Stimulated activated CD8-positive, alpha-beta memory T cell treated with anti-CD3 and anti-CD28 coated beads, Interleukin-2, amount 100 ng/mL, for 48 hours (primary cell): ENCODE measurements at regions not wholly inside any gene's neighbourhood (a gene's known extent, or its start where the extent isn't known, plus 50 kb on each side); places are given as distances from the start of the nearest gene placed in this dataset.
"Not testable (repeated sequence)": the region's sequence is repeated elsewhere in the genome, so short reads cannot be mapped to it uniquely, and the experiment has no call there.

Experiments used
- DNase-seq, 2 donors: peaks; one replicate each; pipeline ENCODE4 v3.0.0-alpha.2; 2020; ENCODE audit warnings: low read depth in 2 of 2

DNA sequence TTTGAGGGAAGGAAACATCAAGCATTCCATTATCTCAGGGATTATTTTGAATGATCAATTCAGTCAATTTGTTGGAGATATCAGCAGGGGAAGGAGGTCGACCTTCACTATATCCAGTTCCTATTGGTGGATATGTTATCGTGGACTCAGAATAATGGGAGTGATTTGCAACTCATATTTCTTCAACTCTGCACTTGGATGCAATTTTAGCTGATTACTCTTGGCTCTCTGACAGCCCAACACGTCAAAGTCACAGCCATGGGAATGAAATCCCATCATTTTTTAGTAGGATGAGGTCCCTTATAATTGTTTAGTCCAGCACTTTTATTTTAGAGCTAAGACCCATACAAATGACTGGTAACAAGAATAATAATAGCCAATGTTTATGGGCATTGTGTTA lies 371.8 kb upstream of the RPS23 start:
- no peak for DNase-seq

DNA sequence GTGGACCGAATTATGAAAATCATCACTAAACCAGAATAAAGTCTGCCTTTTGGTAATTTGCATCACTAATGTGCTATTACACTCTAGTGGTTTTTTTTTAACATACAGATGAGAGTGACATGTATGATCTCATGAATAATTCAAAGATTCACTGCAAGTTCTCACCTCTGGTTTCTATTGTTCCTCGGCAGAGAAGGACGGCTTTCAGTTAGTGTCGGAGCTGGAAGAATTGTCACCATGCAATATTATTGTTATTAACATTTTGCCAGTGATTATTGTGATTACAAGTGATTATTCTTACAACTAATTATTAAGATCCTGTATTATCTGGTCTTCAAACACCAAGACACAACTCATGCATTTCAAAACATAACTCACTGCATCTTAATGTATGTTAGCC lies 366.6 kb upstream of the RPS23 start:
- DNase-seq: no peak

DNA sequence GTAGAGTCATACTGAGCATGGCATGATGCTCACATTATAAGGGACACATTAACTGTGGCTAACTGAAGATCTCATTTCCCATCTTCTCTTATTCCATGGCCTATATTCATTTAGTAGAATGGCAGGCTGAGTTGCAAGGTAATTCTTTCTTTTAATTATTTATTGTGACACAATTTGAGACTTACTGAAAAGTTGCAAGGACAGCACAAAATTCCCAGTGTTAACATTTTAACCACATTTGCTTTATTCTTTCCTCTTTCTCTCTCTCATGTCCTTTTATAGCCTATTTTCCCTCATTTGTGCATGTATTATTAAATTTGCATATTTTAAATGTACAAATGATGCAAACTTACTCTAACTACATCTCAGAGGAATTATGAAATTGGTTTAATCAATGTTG lies 366.1 kb upstream of the RPS23 start:
- no peak for DNase-seq

DNA sequence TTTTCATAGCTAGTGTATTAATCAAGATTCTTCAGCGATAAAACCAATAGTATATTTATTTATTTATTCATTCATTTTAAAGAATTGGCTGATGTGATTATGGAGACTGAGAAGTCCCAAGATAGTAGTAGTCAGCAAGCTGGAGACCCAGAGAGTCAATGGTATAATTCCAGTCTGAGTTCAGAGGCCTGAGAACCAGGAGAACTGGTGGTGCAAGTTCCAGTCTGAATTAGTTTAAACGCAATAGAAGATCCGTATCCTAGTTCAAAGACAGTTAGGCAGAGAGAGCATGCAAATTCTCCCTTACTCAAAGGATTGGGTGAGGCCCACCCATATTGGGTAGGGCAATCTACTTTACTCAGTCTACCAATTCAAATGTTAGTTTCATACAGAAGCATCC lies 364.2 kb upstream of the RPS23 start:
- DNase-seq: no peak

DNA sequence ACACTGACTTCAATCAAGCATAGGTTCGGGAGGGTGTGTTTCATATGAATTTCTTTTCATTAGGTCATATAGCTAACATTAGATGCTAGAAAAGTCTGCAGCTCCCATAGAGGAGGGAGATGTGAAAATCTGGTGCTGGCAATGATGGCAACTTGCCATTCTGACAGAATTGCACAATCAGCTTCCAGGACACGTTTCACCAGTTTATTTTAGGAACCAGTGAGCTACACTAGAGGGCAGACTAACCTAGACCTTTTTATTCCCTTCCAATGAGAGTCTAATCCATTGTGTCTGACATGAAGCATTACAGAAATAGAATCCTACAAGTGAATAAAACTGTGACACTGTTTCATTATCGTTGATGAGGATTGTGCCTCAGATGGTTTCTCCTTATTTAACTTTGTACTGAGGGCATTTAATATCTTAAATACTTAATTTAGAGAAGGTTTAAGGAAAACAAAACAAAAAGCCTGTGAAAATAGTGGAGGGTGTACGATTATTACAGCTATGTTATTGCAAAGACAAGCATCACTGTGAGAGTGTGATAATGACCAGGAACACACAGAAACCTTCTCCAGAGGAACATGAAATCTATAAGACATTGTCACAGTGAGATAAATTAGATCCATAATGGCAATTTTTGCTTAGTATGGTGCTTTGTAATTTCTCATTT lies 363.3 kb upstream of the RPS23 start:
- no peak for DNase-seq

DNA sequence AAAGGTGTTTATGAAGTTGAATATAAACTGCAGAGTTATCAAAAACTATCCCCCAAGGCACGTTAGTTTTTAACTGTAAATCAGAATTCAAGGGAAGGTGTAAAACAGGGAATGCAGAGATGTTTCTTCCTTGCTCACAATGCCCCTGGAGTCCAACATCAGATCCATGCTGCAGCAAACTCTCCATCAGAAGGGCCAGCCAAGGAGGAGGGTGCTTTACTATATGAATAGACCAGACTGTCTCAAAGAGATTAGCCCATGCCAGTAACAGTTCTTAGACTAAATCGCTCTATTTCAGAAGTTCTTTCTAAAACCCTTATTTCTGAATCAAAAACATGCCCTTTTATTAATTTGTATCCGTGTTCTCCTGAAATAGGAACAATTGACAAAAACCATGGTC lies 362.8 kb upstream of the RPS23 start:
- DNase-seq: no peak

DNA sequence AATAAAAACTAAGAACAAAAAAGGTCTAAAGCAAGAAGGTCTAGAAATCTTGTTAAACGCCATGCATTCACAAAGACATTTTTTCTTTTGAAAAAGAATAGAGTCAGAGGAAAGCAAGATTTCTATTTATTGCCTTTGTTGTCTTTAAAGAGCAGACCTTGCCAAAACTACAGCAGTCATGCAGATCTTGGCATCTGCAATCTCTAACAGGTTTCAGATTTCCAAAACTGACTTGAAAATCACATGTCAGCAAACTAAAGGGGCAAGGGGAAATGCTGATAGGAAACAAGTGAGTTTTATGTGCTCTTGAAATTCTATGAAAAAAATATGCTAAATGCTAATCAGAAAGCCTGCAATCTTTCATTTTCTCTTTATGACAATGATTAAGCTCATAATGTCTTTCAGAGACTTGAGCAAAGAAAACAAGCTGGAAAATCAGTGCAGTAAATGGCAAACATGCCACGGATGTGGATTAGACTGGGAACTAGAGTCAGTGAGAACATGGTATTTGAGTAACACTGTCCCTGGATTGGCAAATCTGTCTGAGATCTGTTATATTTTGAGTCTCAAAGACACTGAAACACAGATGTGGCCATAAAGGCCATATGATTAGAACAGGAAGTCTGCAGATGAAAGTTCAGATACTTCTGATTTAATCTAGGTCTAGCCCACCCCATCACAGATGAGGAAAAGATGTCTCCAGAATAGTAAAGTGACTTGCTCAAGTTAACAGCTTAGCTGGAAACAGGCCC lies 361.4 kb upstream of the RPS23 start:
- no peak for DNase-seq

DNA sequence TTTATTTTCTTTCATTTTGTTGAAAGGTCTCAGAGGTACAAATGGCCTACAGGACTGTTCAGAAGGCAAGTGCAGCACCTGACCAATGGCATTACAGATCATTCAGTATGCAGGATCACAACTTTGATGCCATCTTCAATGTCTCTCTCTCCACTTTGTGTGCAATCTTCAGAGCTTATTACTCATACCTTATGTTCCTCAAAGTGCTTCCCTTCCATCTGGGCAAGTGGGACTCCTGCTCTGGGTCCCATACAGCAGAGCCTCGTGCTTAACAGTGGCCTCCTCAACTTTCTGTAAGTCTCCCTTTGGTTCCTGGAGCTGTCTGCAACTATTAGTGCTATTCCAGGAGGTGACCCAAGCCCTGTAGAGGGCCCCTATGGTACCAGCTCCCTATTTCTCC lies 358.4 kb upstream of the RPS23 start:
- DNase-seq: no peak

DNA sequence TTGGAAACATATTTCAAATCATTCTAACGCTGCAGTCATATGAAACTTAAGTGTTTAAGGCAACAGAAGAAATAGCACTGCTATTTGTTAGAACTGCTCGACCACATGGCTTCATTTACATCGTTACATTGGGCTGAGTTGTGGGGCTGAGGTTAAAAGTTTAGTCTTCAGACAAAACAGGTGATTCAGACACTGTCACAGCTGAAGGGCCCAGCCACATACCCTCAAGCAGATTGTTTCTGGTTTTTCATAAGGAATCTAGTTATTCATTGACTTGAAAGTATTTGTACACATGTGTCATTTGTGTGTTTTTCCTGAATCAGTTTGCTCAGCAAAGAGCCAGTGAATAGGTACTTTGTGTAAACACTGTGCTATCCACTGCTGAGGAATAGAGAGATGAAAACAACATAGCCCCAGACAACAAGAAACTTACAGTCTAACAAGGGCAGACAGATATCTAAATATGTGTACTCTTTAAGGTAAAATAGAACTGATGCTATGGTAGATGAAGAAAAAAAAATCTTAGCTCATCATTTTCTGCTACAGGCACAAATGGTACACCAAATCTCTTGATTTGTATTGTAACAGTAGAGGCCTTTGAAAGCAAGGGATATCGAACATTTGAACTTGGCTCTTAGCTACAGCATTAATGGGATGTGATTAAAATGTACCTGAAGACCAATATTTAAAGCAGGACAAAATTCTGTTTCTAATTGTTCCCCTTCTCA lies 357.6 kb upstream of the RPS23 start:
- DNase-seq: no peak

DNA sequence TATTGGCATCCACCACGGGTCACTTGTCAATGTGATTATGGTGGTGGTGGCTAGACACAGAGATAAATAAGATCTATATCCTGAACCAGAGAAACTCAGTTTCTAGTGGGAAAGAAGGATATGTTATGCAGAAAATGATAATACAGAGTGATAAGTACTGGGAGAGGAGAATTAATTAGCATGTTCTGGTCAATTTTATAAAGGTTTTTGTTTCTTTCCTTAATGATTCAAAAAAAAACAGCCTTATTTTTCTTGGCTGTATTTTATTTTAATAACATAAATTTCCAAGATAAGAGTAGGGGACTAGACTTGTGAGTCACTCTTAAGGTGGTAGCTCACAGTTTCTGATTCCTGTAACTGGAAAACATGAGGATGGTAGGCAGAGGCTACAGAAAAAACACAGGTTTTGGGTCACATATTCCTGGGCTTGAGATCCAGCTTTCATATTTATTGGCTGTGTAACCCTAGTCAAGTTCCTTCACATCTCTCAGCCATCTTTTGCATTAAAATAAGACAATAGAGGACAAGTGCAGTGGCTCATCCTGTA lies 350.3 kb upstream of the RPS23 start:
- DNase-seq: no peak

DNA sequence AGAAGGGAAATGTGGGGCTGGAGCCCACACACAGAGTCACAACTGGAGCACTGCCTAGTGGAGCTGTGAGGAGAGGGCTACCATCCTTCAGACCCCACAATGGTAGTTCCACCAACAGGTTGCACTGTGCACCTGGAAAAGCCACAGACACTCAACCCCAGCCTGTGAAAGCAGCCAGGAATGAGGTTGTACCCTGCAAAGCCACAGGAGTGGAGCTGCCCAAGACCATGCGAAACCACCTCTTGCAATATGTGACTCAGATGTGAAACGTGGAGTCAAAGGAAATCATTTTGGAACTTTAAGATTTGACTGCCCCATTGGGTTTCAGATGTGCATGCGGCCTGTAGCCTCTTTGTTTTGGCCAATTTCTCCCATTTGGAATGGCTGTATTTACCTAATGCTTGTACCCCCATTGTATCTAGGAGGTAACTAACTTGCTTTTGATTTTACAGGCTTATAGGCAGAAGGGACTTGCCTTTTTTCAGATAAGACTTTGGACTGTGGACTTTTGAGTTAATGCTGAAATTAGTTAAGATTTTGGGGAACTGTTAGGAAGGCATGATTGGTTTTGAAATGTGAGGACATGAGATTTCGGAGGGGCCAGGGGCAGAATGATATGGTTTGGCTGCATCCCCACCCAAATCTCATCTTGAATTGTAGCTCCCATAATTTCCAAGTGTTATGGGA lies 348.9 kb upstream of the RPS23 start:
- not testable (repeated sequence) for DNase-seq

DNA sequence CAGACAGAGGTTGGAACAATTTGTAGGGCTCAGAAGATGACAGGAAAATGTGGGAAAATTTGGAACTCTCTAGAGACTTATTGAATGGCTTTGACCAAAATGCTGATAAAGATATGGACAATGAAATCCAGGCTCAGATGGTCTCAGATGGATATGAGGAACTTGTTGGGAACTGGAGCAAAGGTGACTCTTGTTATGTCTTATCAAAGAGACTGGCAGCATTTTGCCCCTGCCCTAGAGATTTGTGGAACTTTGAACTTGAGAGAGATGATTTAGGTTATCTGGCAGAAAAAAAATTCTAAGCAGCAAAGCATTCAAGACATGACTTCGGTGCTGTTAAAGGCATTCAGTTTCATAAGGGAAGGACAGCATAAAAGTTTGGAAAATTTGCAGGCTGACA lies 347.9 kb upstream of the RPS23 start:
- DNase-seq: not testable (repeated sequence)

DNA sequence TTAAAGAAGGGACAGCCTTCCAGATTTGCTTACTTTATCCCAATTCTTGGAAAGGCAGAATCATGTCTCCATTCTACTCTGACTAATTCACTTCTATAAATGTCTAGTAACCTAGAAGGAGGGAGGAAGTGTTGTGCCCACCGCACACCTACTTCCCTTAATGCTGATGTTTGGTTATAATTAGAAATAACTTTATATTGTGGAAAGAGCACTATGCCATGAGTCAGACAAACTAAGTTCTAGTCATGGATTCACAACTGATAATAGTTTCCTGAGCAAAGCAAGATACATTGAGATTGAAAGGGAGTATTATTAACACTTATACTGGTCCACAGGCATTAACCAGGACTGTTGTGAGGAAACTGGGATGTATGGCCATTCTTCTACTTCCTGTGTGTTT lies 345.9 kb upstream of the RPS23 start:
- DNase-seq: no peak

DNA sequence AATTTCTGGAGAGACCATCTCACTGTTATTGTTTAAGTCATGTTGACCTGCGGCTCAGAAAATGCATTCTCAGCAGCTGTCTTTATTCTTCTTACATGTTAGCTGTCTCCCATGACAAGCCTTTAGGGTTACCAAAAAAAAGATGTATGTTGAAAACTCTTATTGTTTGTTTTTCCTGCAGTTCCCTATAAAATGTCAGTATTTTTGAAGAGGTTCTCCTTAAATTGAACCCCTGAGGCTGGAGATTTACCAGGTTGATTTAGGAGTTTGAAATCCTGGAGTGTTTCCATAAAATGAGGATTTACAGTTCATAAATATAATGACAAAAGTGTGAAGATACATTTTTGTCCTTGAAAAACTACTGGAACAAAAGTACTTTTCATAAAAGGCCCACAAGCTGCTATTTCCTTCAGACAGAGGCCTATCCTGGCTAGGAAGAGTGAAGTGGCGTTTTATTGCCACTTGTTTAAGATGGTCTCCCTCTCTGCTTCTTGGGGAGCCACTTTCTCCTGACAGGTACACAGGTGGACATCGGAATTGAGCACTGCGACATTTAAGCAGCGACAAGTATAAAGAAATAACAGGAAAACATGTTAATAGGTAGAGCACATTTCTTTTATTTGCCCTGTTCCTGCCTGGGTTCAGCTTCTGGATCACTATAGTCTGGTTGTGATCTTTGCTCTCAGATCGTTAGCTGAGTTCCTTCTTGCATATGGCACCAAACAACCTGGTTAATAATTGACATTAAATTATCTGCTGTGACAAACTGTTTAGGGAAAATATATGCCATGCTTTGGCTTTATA lies 344.8 kb upstream of the RPS23 start:
- no peak for DNase-seq

DNA sequence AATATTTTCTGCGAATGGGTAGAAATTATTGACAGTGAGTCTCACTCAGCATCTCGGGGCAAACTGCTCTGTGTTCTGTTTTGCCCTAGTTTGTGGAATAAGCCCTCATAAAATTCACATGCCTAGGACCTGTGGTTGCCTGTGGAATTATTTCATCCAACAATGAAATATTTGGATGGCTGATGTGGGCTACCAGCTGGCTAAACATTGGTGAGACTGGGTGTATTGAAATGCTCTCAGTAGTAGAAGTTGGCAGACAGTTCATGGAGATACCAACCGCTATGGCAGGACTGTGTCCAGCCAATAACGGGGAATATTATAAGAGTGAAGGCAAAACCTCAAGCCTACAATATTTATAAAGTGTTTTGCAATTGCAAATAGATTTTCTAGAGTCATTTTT lies 344.1 kb upstream of the RPS23 start:
- DNase-seq: no peak

DNA sequence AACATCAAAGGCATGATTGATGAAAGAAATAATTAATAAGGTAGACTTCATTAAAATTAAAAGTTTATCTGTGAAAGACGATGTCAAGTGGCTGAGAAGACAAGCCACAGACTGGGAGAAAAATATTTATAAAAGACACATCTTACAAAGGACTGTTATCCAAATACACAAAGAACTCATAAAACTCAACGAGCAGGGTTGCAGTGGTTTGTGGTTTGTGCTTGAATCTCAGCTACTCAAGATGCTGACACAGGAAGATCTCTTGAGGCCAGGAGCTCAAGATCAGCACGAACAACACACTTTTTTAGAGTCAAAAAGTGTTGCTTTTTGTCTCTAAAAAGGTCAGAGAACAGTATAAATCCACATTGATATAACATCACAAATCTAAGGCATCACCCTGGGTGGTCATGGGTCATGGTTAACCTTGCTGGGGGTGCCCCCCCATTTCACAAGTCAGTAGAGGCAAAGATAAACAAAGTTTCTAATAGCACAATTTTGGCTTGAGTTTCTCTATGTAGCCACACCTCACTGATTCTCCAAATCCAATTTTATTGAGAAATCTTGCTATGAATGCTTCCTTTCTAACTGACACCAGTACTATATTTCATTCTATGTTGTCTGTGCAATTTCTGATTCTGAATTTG lies 342.9 kb upstream of the RPS23 start:
- DNase-seq: no peak

DNA sequence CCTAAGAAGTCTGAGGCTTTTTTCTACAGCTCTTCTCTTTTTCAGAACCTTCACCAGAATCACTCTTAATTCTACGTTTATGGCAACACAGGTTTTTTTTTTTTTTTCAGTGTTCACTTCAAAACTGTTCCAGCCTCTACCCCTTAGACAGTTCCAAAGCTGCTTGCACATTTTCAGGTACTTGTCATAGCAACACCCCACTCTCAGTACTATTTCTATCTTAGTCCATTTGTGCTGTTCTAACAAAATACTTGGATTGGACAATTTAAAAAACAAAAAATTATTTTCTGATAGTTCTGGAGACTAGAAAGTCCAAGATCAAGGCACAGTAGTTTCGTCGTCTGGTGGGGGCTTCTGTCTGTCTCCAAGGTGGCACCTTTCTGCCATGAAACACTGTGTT lies 340.9 kb upstream of the RPS23 start:
- DNase-seq: no peak

DNA sequence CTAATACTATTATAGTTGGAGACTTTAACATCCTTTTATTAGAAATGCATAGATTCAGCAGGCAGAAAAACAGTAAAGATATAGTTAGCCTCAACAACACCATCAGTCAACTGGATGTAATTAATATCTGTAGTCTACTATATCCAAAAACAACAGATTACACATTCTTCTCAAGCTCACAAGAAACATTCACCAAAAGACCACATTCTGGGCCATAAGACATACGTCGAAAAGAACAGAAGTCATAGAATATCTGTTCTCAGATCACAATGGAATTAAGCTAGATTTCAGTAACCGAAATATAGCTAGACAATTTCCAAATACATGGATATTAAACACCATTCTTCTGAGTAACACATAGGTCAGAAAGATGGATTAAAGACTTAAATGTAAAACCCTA lies 336.6 kb upstream of the RPS23 start:
- no peak for DNase-seq

DNA sequence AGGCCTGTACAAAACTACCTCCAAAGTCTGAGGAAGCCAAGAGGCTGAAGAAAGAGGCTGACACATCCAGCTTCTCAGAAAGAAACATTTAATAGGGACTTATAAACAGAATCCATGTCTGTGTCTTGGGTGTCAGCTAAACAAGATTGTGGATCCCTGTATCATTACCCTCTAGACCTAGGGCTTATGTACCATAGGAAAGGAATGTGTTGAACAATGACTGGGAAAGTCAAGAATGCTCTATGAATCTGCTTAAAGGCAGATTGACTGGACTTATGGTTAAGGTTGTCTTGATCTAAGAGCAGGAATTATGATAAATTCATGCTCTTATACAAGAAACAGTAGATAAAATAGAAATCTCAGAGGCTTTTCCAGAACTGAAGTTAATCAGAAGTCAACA lies 335.7 kb upstream of the RPS23 start:
- no peak for DNase-seq

DNA sequence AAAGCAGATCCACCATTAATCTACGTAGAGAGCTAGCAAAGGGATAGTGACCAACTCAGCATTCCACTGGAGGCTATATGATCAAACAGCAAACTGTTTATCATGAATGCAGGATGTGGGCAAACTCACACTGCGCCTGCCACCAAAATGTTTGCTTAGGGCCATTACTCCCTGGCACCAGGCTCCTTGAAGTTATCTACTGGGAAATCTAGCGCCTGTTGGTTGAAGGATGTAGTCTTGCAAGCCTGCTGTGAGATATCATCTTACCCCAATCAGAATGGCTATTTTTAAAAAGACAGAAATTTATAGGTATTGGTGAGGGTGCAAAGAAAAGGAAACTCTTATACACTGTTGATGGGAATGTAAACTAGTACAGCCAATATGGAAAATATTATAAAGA lies 332.5 kb upstream of the RPS23 start:
- no peak for DNase-seq

DNA sequence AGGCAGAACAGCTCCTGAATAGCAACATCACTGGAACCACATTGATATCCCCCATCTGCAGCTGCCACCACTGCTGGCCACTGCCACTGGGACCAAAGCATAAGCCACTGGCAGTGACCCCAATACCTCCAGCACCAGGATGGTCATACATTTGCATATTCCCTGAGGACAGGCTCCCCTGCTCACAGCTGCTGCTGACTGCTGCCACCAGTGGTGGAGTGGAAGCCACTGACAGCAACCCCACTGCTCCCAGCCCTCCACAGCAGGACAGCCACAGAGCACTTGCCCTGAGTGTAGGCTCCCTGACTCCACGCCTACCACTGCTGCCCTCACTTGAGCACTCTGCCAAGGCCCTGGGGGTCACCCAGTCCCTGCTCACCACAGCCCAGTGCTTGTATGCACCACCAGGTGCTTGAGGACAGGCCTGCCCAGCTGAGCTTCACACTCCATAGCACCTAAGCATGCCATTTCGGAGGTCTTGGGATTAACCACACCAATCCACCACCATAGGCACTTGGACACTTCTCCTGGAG lies 327.4 kb upstream of the RPS23 start:
- no peak for DNase-seq
